PC-9 (cell line): ENCODE measurements at regions not wholly inside any gene's neighbourhood (a gene's known extent, or its start where the extent isn't known, plus 50 kb on each side); places are given as distances from the start of the nearest gene placed in this dataset.

Source experiments
- EZH2 ChIP-seq: fragments of 200-600 bp; sonication (generic); IDR thresholded peaks from 2 replicates; pipeline ENCODE4 v1.8.0; 2017; ENCODE audit warnings: antibody characterized with exemption, low read depth
- TF ChIP-seq, protein P1 (sequence below): fragments of 200-600 bp; sonication (generic); conservative IDR thresholded peaks from 2 replicates; pipeline ENCODE4 v1.6.1; 2017; ENCODE audit warnings: mixed run types, antibody characterized with exemption, mild to moderate bottlenecking, moderate library complexity

DNA sequence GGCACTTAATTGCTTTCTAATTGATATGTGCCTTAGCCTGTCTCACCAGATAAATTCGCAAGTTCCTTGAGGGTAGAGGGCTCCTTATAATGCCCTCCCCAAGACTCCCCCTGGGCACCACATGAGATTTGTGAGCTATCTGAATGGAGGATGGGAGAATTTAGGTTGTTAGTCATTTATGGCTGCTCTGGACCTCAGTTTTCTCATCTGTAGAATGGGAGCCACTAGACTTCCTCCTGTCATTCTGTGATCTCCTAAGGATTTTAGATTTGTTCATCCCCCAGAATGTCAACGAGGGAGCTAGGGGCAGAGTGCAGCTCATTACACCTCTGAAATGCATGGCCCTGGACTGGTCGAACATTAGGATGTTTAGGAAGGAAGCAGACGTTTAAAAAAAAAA, 294.6 kb downstream of the MIAT start:
- TF ChIP-seq, protein P1, sequence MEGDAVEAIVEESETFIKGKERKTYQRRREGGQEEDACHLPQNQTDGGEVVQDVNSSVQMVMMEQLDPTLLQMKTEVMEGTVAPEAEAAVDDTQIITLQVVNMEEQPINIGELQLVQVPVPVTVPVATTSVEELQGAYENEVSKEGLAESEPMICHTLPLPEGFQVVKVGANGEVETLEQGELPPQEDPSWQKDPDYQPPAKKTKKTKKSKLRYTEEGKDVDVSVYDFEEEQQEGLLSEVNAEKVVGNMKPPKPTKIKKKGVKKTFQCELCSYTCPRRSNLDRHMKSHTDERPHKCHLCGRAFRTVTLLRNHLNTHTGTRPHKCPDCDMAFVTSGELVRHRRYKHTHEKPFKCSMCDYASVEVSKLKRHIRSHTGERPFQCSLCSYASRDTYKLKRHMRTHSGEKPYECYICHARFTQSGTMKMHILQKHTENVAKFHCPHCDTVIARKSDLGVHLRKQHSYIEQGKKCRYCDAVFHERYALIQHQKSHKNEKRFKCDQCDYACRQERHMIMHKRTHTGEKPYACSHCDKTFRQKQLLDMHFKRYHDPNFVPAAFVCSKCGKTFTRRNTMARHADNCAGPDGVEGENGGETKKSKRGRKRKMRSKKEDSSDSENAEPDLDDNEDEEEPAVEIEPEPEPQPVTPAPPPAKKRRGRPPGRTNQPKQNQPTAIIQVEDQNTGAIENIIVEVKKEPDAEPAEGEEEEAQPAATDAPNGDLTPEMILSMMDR = no peak
- TF ChIP-seq EZH2 = no peak
